GM12874 (cell line): ENCODE measurements at regions not wholly inside any gene's neighbourhood (a gene's known extent, or its start where the extent isn't known, plus 50 kb on each side); places are given as distances from the start of the nearest gene placed in this dataset.

Experiments used
- TF ChIP-seq, protein P1 (sequence below): IDR thresholded peaks from 2 replicates; pipeline ENCODE4 v1.5.1; 2011; ENCODE audit warnings: low read depth, mild to moderate bottlenecking, control low read depth, low read length, moderate library complexity; ENCODE audit not compliant: insufficient read depth

DNA sequence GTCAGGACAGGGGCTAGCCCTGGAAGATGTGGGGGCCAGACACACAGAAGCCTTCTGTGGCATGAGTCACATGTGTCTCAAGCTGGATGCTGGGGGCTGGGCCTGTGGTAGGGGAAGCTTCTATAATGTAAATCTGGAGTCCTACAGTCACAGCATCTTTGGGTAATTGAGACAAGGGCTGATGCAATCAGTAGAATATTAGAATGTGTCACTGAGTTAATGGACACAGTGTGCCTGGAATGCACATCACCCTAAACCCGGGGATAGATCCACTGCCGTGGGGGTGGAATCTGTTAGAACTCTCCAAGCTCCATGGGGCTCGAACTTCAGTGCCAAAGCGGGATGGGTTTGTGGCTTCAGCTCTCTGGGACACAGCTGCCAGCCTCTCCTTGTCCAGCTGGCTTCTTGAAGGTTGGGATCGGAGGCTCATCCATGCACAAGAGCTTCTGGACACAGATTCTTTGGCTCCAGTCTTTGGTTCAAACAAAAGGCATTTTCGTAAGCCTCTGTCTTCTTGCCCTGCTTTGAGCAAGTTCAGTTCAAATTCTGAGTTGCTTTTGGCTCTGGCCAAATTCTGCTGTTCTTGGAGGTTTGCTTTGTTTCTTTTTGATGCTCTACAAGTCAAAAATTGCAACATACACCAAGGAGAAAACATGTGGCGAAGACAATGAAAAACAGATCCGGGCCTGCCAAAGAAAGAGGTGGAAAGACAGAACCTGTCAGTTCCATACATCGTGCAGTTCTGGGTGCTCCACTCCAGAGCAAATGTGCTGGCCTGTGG lies 194.8 kb upstream of the ZNF32 start:
- TF ChIP-seq, protein P1, sequence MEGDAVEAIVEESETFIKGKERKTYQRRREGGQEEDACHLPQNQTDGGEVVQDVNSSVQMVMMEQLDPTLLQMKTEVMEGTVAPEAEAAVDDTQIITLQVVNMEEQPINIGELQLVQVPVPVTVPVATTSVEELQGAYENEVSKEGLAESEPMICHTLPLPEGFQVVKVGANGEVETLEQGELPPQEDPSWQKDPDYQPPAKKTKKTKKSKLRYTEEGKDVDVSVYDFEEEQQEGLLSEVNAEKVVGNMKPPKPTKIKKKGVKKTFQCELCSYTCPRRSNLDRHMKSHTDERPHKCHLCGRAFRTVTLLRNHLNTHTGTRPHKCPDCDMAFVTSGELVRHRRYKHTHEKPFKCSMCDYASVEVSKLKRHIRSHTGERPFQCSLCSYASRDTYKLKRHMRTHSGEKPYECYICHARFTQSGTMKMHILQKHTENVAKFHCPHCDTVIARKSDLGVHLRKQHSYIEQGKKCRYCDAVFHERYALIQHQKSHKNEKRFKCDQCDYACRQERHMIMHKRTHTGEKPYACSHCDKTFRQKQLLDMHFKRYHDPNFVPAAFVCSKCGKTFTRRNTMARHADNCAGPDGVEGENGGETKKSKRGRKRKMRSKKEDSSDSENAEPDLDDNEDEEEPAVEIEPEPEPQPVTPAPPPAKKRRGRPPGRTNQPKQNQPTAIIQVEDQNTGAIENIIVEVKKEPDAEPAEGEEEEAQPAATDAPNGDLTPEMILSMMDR = no peak

DNA sequence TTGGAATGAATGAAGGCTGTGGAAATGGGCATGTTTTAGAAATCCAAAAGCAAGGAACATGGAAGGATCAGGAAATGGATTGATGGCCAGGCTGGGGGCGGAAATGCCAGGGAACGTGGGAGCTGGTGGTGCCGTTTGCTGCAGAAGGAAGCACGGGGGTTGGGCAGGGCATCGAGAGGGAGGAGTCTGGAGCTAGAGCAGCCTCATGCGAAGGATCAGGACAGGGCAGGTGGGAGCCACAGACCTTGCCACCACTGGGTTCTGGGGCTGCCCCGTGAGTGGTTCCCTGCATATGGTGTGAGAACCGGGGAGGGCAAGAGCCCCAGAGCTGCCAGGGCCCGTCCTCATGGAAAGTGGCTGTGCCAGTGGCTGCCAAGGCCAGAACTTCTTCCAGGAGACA lies 193.8 kb upstream of the ZNF32 start:
- TF ChIP-seq, protein P1 = no peak

DNA sequence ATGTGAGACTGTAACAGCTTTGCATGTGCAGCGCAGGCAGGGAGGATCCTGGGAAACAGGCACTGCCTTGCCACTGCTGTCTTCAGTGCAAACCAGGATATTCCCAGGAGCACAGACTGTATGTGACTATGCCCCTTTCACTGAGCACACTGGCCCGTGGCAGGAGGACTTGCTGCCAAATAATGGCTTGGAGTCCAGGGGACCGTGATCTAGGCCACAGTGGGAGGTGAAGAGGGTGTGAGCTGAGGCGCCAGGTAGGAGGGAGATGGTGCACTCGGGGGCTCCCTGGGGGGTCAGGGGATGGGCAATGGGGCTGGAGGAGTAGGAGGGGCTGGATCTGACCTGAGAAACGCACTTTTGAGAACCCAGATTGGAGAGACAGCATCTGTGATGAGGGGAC lies 193.4 kb upstream of the ZNF32 start:
- TF ChIP-seq, protein P1 = no peak

DNA sequence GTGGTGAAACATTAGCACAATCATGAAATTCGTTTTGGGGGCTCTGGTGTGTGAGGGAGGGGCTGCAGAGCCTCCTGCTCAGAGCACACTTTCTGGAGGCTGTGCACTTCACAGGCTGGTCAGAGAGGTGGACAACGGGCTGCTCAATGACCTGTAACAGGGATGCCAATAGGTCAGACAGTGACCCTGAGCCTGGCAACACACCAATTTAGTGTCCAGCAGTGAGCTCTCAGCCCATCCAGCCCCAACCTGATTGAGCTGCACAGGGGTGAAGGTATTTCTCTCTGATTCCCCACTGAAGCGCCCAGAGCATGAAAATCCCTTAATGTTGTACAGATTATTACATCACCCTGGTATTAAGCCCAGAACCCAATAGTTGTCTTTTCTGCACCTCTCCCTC lies 191.3 kb upstream of the ZNF32 start:
- TF ChIP-seq, protein P1 = no peak

DNA sequence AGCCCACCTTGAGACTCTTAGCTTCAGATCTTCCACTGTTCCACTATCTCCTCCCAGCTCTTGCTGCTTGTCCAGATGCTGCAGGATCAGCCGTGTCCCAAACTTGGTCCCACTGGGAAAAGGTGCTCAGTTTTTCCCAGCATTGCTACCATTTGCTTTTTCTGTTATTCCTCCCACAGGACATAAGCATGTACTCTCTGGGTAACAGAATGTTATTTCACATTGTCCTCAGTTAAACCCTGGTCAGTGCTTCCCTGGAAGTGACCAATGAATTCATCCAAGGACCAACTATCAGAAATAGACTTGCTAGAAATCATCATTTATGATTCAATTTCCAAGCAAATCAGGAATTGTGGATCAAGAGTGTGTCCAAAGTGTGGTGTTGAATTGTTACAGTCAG lies 179.2 kb upstream of the ZNF32 start:
- TF ChIP-seq, protein P1 = no peak

DNA sequence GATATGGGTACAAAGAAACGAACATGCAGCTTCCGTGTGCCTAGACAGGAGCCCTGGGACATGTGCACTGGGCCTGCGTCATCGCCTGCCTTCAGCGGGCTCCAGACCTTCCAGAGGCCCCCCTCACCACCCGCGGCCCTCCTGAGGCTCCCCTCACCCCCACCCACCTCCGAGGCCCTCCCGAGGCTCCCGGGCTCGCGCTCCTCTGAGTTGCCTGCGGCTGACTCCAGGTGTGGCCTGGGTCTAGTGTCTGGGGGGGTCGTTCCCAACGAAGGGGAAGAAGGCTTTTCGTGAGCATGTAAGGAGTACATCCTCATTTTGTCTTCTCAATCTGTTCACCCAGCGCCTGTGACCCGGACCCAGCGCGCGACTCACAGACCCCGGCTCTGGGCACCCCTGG lies 177.3 kb upstream of the ZNF32 start:
- TF ChIP-seq, protein P1 = no peak

DNA sequence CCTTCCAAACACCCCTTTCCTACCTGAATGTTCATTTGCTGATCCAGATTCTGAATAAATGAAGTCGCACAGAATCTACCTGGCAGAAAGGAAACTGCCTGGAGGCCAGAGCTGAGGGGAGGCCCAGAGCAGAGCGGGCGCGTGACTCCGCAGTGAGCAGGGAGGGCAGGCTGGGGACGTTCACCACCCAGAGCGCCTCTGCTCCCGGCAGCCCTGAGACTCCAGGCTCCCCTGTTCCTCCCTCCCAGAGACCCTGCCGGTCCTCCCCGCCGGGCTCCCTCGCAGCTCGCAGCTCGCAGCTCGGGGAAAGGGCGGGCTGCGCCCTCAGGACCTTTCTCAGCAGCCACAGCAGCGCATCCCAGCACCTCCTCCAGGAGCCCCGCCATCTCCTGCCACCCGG lies 176.7 kb upstream of the ZNF32 start:
- TF ChIP-seq, protein P1 = no peak
